ENCODE measurements at regions not wholly inside any gene's neighbourhood (a gene's known extent, or its start where the extent isn't known, plus 50 kb on each side); places are given as distances from the start of the nearest gene placed in this dataset.
"Not testable (repeated sequence)": the region's sequence is repeated elsewhere in the genome, so short reads cannot be mapped to it uniquely, and the experiment has no call there.

DNA sequence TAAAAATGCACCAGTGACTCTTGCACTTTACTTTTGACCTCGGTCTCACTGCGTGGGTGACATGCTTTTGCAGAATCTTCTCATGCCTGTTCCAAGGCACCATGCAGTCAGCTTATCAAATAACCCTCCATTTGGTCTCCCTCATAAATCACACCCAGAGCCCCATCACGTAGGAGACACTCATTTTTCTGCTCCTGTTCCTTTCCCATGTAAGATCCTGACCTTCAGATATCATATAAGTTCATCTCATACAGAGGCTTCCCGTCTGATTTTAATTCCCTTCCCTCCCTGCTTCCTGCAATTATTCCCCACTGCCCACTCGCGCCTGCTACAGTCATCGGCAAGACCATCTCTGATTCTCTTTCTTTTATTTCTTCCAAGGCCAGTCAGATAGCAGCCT is 1226.3 kb upstream of the AUTS2 start:
- no peak for DNase-seq (ENCODE audit: low read depth, low spot score)

- no peak for DNase-seq (ENCODE audit: low read depth, low spot score)
Observed at GRCh38 chr7:68376131-68376661, 1222.1 kb upstream of the AUTS2 start.

DNA sequence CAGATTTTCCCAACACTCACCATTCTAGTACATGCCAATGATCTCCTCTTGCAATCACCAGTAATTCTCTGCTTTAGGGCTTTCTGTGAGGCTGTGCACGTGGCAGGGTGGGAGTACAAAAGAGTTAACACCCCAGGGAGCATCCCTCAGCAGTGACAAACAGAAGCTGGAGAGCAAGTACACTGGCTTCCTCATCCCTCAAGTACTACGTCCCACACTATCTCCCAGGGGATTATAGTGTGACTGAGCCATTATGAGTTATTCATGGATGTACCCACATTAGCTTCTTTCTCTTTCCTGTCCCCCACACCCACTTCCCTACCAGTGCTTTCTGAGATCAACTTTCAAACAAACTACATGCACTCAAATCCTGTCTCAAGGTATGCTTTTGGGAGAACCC is 1216.5 kb upstream of the AUTS2 start:
- DNase-seq (ENCODE audit: low read depth, low spot score): no peak

DNA sequence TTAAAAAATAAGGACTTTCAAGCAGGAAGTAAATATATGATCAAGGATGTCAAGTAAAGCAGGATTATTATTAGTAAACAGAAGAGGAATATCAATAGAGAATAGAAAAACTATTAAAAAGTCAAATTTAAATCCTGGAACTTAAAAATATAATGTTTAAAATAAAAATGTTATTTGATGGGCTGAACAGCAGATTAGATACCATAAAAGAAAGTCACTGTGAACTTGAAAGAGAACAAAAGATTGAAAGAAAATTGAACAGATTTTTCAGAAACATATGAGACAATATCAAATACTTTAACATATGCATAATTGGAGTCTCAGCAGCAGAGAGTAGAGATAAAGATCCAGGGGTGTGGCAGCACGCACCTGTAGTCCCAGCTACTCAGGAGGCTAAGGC is 1213.7 kb upstream of the AUTS2 start:
- DNase-seq (ENCODE audit: low read depth, low spot score): no peak

GRCh38 chr7:68393051-68393450 is 1205.2 kb upstream of the AUTS2 start:
- DNase-seq (ENCODE audit: low read depth, low spot score): no peak

DNA sequence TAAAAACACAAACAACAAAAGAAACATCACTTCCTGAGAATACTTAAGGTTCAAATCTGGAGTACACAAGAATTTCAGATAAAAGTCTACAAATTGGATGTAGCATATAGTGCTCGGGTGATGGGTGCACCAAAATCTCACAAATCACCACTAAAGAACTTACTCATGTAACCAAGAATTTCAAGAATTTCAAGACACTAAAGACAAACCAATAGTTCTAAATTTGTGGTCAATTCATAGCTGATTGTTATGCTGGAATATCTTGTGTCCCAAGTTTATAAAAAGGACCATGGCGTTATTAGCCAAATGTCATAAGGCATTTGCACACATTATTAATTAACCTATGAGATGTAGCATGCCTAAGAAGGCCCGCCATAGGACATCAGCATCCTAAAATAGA is 1204.1 kb upstream of the AUTS2 start:
- DNase-seq (ENCODE audit: low read depth, low spot score): no peak

DNA sequence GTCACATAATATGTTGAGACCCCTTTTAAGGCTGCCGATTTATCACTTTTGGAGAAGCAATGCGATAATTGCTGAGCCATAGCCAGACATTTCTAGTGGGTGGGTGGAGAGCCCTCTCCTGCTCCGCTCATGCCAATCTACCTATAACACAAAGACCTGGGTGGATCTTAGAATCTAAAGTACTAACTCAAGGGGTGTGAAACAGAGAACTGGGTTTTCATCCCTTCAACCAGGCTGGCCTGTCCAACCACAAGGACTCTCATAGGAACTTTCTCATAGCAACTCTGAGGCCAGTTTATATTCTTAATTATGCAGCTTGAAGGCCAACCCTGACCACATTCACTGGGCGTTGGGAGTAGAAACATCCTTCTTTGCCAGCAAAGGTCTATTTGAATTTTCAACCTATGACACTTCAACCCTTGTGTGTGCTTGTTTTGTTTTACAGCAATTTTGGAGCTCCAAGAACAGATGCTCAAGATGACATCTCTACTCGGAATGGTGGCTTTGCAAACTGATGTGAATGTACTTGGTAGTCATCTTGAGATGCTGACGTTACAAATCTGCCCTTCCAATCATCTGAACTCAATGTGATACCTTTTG is 1198.2 kb upstream of the AUTS2 start:
- no peak for DNase-seq (ENCODE audit: low read depth, low spot score)

- DNase-seq (ENCODE audit: low read depth, low spot score): no peak
Observed at GRCh38 chr7:68400783-68401182, 1197.5 kb upstream of the AUTS2 start.

DNA sequence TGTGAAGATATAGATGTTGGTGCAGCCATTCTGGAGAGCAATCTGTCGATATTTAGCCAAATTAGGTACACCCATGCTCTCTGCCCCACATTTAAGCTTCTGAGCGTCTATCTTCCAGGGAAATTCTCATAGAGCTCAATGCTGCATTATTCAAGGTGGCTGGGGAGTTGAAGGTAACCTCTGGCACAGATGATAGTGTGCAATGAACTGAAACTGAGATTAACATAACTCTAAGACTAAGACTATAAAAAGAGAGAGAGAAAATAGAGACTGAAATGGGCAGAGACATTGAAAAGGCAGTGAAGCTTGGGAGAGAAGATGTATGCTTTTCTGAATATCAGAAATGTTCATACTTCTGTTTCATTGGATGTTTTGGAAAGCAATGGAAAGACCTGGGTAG is 1197.0 kb upstream of the AUTS2 start:
- DNase-seq (ENCODE audit: low read depth, low spot score): no peak

DNA sequence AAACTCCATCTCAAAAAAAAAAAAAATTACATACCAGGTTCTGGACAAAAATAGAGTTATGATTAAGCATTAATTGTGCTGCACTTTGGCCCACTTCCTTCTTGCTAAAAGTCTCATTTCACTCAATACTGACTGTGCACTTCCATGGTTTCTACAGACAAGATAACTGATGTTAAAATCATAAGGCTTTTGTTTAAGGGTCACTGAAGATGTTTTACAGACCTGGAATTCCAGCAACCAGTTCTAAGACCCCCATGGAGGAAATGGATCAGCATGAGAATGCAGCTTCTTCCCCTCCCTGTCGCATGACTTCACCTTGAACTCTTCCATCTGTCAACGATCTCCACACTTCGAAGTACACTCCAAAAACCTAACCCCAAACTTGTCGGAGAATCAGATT is 1191.8 kb upstream of the AUTS2 start:
- no peak for DNase-seq (ENCODE audit: low read depth, low spot score)

- DNase-seq (ENCODE audit: low read depth, low spot score): no peak
Observed at GRCh38 chr7:68407460-68407859, 1190.8 kb upstream of the AUTS2 start.

DNA sequence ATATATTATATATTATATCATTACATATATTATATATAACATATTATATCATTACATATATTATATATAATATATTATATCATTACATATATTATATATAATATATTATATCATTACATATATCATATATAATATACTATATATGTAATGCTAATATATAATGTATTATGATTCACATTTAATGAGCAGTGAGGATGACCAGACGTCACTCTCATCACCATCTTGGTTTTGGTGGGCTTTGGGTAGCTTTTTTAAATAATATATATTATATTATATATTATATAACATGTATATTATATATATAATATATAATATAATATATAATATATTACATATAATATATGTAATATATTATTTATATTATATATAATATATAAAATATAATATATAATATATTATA is 1189.4 kb upstream of the AUTS2 start:
- DNase-seq (ENCODE audit: low read depth, low spot score): no peak

GRCh38 chr7:68409851-68410250 is 1188.4 kb upstream of the AUTS2 start:
- no peak for DNase-seq (ENCODE audit: low read depth, low spot score)

GRCh38 chr7:68410693-68411092 is 1187.6 kb upstream of the AUTS2 start:
- DNase-seq (ENCODE audit: low read depth, low spot score): not testable (repeated sequence)

- no peak for DNase-seq (ENCODE audit: low read depth, low spot score)
Observed at GRCh38 chr7:68411742-68412141, 1186.5 kb upstream of the AUTS2 start.

- no peak for DNase-seq (ENCODE audit: low read depth, low spot score)
Observed at GRCh38 chr7:68414631-68415425, 1183.4 kb upstream of the AUTS2 start.

DNA sequence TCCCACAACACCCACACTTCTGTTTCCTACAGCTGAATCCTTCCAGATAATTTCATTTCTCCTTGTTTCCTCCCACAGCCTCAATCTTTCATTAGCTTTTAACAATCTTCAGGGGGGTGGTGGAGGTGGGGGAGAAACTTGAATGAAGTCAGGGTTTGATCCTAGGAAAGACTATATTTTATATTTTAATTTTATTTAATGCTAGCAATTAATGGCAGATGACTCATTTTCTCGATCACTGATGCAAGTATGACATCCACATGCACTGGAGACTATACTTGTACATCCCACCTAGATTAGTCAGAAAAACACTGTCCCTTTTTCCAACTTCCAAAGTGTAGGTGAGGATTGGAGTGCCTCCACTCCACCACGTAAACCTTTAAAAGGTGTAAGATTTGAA is 1181.3 kb upstream of the AUTS2 start:
- DNase-seq (ENCODE audit: low read depth, low spot score): no peak

DNA sequence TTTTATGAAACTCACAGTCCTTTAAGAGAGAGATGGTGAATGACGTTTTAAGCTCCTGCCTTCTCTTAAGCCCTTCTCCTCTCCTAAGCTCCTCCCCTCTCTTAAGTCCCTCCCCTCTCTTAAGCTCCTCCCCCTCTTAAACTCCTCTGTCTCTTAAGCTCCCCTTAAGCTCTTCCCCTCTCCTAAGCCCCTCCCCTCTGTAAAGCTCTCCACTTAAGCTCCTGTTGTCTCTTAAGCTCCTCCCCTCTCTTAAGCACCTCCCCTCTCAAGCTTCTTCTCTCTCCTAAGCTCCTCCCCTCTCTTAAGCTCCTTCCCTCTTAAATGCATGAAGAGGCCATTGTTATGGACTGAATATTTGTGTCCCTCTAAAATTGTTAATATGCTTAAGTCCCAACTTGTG is 1180.6 kb upstream of the AUTS2 start:
- no peak for DNase-seq (ENCODE audit: low read depth, low spot score)

- no peak for DNase-seq (ENCODE audit: low read depth, low spot score)
Observed at GRCh38 chr7:68420342-68421192, 1177.7 kb upstream of the AUTS2 start.

GRCh38 chr7:68421712-68422111 is 1176.6 kb upstream of the AUTS2 start:
- DNase-seq (ENCODE audit: low read depth, low spot score): no peak

DNA sequence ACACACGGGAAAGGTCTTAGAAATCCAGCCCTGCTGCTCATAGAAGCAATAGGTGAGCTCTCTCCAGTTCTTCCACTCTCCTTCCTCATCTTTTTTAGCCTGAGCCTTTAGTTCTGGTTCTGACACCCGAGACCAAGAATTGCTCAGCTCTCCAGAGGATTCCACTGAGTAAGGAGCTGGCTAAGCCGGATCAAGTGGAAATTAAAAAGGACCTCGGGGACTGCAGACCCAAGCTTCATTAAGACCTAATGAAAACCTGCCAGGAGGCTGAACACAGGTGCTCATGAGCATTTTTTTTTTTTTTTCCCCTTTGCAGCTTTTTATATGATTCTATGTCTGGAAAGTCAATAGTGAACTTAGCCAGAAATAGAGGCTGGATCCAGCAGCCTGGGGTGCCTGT is 1176.0 kb upstream of the AUTS2 start:
- DNase-seq (ENCODE audit: low read depth, low spot score): no peak

DNA sequence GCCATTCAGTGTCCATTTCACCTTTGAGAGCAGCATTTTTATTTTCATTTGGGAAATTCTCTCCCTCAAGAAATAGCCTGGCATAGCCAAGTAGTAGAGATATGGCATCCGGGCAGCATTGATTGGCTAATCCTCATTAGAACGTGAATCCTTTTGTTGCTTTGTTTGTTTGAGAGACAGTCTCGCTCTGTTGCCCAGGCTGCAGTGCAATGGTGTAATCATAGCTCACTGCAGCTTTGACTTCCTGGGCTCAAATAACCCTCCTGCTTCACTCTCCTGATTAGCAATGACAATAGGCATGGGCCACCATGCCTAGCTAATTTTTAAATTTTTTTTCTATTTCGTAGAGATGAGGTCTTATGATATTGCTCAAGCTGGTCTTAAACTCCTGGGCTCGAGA is 1174.9 kb upstream of the AUTS2 start:
- DNase-seq (ENCODE audit: low read depth, low spot score): no peak
